ENCODE measurements at regions not wholly inside any gene's neighbourhood (a gene's known extent, or its start where the extent isn't known, plus 50 kb on each side); places are given as distances from the start of the nearest gene placed in this dataset.

GRCh38 chr4:160772668-160773067 is 1391.1 kb downstream of the FSTL5 start:
- H3K27me3 ChIP-seq (replicated peaks in 1 of 2; ENCODE audit: control insufficient read depth in 2 of 2, insufficient read depth in 2 of 2, low read length in 1 of 2) = no peaks in the 10 kb centered on the region
- no peak overlapping the region for H2AFZ ChIP-seq (ENCODE audit: control insufficient read depth, low read depth, low read length)
- no peaks in the 10 kb centered on the region for H4K20me1 ChIP-seq (ENCODE audit: control insufficient read depth, insufficient read depth)
- SMC1A ChIA-PET (ENCODE audit: uncharacterized antibody, unreplicated experiment) = no interaction called here
- H3K27ac ChIP-seq (ENCODE audit: control insufficient read depth, insufficient read depth) = no peak overlapping the region
- TF ChIP-seq KLF5 (IDR thresholded peaks at IDR 0.05; ENCODE audit: partially characterized antibody) (no peak), BCLAF1 (IDR thresholded peaks at IDR 0.05) (no peak), POLR2AphosphoS2 (IDR thresholded peaks at IDR 0.05; ENCODE audit: low read depth, low read length) (no peak), YBX1 (IDR thresholded peaks at IDR 0.05) (no peak), SUZ12 (IDR thresholded peaks at IDR 0.05; ENCODE audit: unreplicated experiment) (no peak), RUNX3 (IDR thresholded peaks at IDR 0.05; ENCODE audit: low read length) (no peak)
- in situ Hi-C loops (cut with MboI) (no loop called here), intact Hi-C loops (cut with micrococcal nuclease; ENCODE audit: unreplicated experiment) (no loop called here)
- POLR2A ChIA-PET = no interaction called here
- no TSS peak for BruUV-seq (replicated peaks)
- H3K4me1 ChIP-seq (ENCODE audit: control insufficient read depth, insufficient read depth, low read length) = no peaks in the 10 kb centered on the region
- no peaks in the 10 kb centered on the region for H3K36me3 ChIP-seq (ENCODE audit: control insufficient read depth in 2 of 2, insufficient read depth in 2 of 2, low read length in 1 of 2)
- H3K9me3 ChIP-seq (replicated peaks; ENCODE audit: control insufficient read depth, insufficient read depth, low read length) = no peaks in the 10 kb centered on the region
- H3K4me3 ChIP-seq = no peak overlapping the region
- no peak overlapping the region for H3K9ac ChIP-seq (ENCODE audit: control insufficient read depth, insufficient read depth, low read length)
- no peak for ATAC-seq
- FAIRE-seq = no peak
- DNase-seq (ENCODE audit: low read depth, low spot score) = no peak
- H3K79me2 ChIP-seq (ENCODE audit: control insufficient read depth, insufficient read depth, low read length) = no peaks in the 10 kb centered on the region
- 19% methylated on average over 2 of the region's 2 CpGs for WGBS (ENCODE audit: insufficient coverage, insufficient replicate concordance, low lambda C conversion rate, missing lambda C conversion rate)
- RAD21 ChIA-PET (ENCODE audit: unreplicated experiment) = no interaction called here
- no peak overlapping the region for H3K4me2 ChIP-seq (ENCODE audit: control insufficient read depth, insufficient read depth)
- CTCF ChIA-PET = no interaction called here

DNA sequence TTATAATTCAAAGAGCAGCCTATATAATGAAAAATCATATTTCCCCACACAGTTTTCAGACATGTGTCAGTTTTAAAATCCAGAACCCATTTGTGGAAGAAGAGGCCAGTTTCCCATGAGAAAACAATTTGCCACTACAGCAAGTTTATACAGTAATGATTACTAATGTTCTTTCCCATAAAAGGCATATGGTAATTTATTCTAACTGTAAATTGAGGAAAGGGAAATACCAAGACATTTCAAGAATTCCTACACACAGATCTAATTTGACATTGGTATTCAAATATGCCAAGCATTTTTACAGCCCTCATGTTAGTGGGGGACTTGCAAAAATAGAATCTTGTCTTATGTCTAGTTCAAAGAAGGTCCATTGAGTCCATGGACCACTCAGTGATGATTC is 1368.6 kb downstream of the FSTL5 start:
- no peaks in the 10 kb centered on the region for H3K79me2 ChIP-seq (ENCODE audit: control insufficient read depth, insufficient read depth, low read length)
- no TSS peak for BruUV-seq (replicated peaks)
- no peaks in the 10 kb centered on the region for H3K36me3 ChIP-seq (ENCODE audit: control insufficient read depth in 2 of 2, insufficient read depth in 2 of 2, low read length in 1 of 2)
- no peaks in the 10 kb centered on the region for H3K9me3 ChIP-seq (replicated peaks; ENCODE audit: control insufficient read depth, insufficient read depth, low read length)
- no peak overlapping the region for H3K4me2 ChIP-seq (ENCODE audit: control insufficient read depth, insufficient read depth)
- DNase-seq (ENCODE audit: low read depth, low spot score) (no peak), FAIRE-seq (no peak), ATAC-seq (no peak)
- no peak overlapping the region for H3K9ac ChIP-seq (ENCODE audit: control insufficient read depth, insufficient read depth, low read length)
- no peak overlapping the region for H3K4me3 ChIP-seq
- H3K27ac ChIP-seq (ENCODE audit: control insufficient read depth, insufficient read depth) = no peak overlapping the region
- H2AFZ ChIP-seq (ENCODE audit: control insufficient read depth, low read depth, low read length) = no peak overlapping the region
- POLR2A ChIA-PET = no interaction called here
- intact Hi-C loops (cut with micrococcal nuclease; ENCODE audit: unreplicated experiment) (no loop called here), in situ Hi-C loops (cut with MboI) (no loop called here)
- no peaks in the 10 kb centered on the region for H4K20me1 ChIP-seq (ENCODE audit: control insufficient read depth, insufficient read depth)
- SMC1A ChIA-PET (ENCODE audit: uncharacterized antibody, unreplicated experiment) = no interaction called here
- no peak for TF ChIP-seq HDGF (IDR thresholded peaks at IDR 0.05)
- TF ChIP-seq CHD2 (IDR thresholded peaks at IDR 0.05; ENCODE audit: borderline replicate concordance, low read depth, low read length) = no peak
- TF ChIP-seq LARP7 (IDR thresholded peaks at IDR 0.05) = no peak
- TF ChIP-seq YY1 (IDR thresholded peaks at IDR 0.05; ENCODE audit: low read depth, low read length) = no peak
- TF ChIP-seq ZNF274 (IDR thresholded peaks at IDR 0.05; ENCODE audit: insufficient read depth, insufficient read length) = no peak
- no peak for TF ChIP-seq CREB1 (IDR thresholded peaks at IDR 0.05; ENCODE audit: low read depth)
- TF ChIP-seq IKZF1 (conservative IDR thresholded peaks at IDR 0.05) = no peak
- no peak for TF ChIP-seq RFX5 (IDR thresholded peaks at IDR 0.05; ENCODE audit: low read depth, low read length)
- TF ChIP-seq EGR1 (IDR thresholded peaks at IDR 0.05; ENCODE audit: borderline replicate concordance in 1 of 2, low read depth in 2 of 2, low read length in 2 of 2) = no peak
- TF ChIP-seq STAT1 (conservative IDR thresholded peaks at IDR 0.05) = no peak
- no peak for TF ChIP-seq NFYB (IDR thresholded peaks at IDR 0.05; ENCODE audit: insufficient read depth, low read depth, low read length)
- CTCF ChIA-PET = no interaction called here
- H3K27me3 ChIP-seq (replicated peaks in 1 of 2; ENCODE audit: control insufficient read depth in 2 of 2, insufficient read depth in 2 of 2, low read length in 1 of 2) = no peaks in the 10 kb centered on the region
- no peaks in the 10 kb centered on the region for H3K4me1 ChIP-seq (ENCODE audit: control insufficient read depth, insufficient read depth, low read length)
- RAD21 ChIA-PET (ENCODE audit: unreplicated experiment) = no interaction called here
